Fibroblast of lung (primary cell): ENCODE measurements at regions not wholly inside any gene's neighbourhood (a gene's known extent, or its start where the extent isn't known, plus 50 kb on each side); places are given as distances from the start of the nearest gene placed in this dataset.

Experiments
- DNase-seq, 2 donors: peaks; one replicate each; pipeline versions ENCODE4 v3.0.0 to v3.0.0-alpha.2; 2010; ENCODE audit warnings: low read depth in 2 of 2
- H2AFZ ChIP-seq: 2 replicates; pipeline ENCODE4 v1.5.1; 2012; ENCODE audit warnings: low read length, control low read depth, inconsistent platforms
- H3K27ac ChIP-seq: 2 replicates; pipeline ENCODE4 v1.5.1; 2011; ENCODE audit warnings: low read length, control low read depth; ENCODE audit not compliant: insufficient read depth
- H3K27me3 ChIP-seq: 2 replicates; pipeline ENCODE4 v1.5.1; 2011; ENCODE audit warnings: mild to moderate bottlenecking, low read length; ENCODE audit not compliant: control insufficient read depth, insufficient read depth
- H3K36me3 ChIP-seq: 2 replicates; pipeline ENCODE4 v1.5.1; 2011; ENCODE audit warnings: low read length; ENCODE audit not compliant: control insufficient read depth, insufficient read depth
- H3K4me1 ChIP-seq: 2 replicates; pipeline ENCODE4 v1.5.1; 2011; ENCODE audit warnings: low read length; ENCODE audit not compliant: control insufficient read depth, insufficient read depth; ENCODE audit errors: extremely low read depth
- H3K4me2 ChIP-seq: 2 replicates; pipeline ENCODE4 v1.5.1; 2011; ENCODE audit warnings: low read length, control low read depth; ENCODE audit not compliant: insufficient read depth; ENCODE audit errors: extremely low read depth
- H3K4me3 ChIP-seq, 4 experiments: fragments of 200-600 bp in 1 of 4; sonication (generic) in 1 of 4; replicated peaks in 1 of 4; 2 replicates each; pipeline ENCODE4 v1.5.1; 2011 to 2016; ENCODE audit warnings: low read length in 4 of 4, low read depth in 3 of 4, mild to moderate bottlenecking in 3 of 4, control low read depth in 2 of 4, inconsistent platforms in 1 of 4, mixed read lengths in 1 of 4; ENCODE audit not compliant: insufficient read depth in 1 of 4; ENCODE audit errors: control extremely low read depth in 1 of 4
- H3K79me2 ChIP-seq: 2 replicates; pipeline ENCODE4 v1.5.1; 2012; ENCODE audit warnings: mild to moderate bottlenecking, low read length, inconsistent platforms; ENCODE audit not compliant: control insufficient read depth, insufficient read depth
- H3K9ac ChIP-seq: 2 replicates; pipeline ENCODE4 v1.5.1; 2011; ENCODE audit warnings: mild to moderate bottlenecking, low read length, control low read depth; ENCODE audit not compliant: insufficient read depth
- H3K9me3 ChIP-seq: 2 replicates; pipeline ENCODE4 v1.5.1; 2012; ENCODE audit warnings: low read depth, low read length; ENCODE audit not compliant: control insufficient read depth, insufficient read depth
- H4K20me1 ChIP-seq: 2 replicates; pipeline ENCODE4 v1.5.1; 2011; ENCODE audit warnings: low read length; ENCODE audit not compliant: control insufficient read depth, insufficient read depth; ENCODE audit errors: extremely low read depth
- CTCF ChIP-seq, 2 donors: IDR thresholded peaks in 1 of 2; conservative IDR thresholded peaks in 1 of 2; 1 replicate in 1 of 2; 2 replicates in 1 of 2; pipeline ENCODE4 v1.5.1; 2011 to 2012; ENCODE audit warnings: low read length in 2 of 2, control low read depth in 1 of 2, inconsistent platforms in 1 of 2, low read depth in 1 of 2, mild to moderate bottlenecking in 1 of 2
- EZH2 ChIP-seq: IDR thresholded peaks from 2 replicates; pipeline ENCODE4 v1.5.1; 2012; ENCODE audit warnings: low read length, control low read depth, mild to moderate bottlenecking; ENCODE audit errors: missing control alignments

GRCh38 chrX:4243759-4244158 lies 530.3 kb upstream of the PRKX start:
- no peaks in the 10 kb centered on the region for H4K20me1 ChIP-seq
- TF ChIP-seq EZH2: no peak
- TF ChIP-seq CTCF (conservative IDR thresholded peaks at IDR 0.05 in 1 of 2, IDR thresholded peaks at IDR 0.05 in 1 of 2; ENCODE audit: low read depth in 1 of 2, low read length in 2 of 2): no peak

GRCh38 chrX:4240541-4241194 lies 527.2 kb upstream of the PRKX start:
- H3K4me3 ChIP-seq: no peak overlapping the region
- H3K9me3 ChIP-seq: no peaks in the 10 kb centered on the region
- H3K9ac ChIP-seq: no peak overlapping the region
- TF ChIP-seq CTCF (conservative IDR thresholded peaks at IDR 0.05 in 1 of 2, IDR thresholded peaks at IDR 0.05 in 1 of 2; ENCODE audit: low read depth in 1 of 2, low read length in 2 of 2): no peak
- no peak for TF ChIP-seq EZH2
- H3K4me1 ChIP-seq: no peaks in the 10 kb centered on the region
- no peak overlapping the region for H2AFZ ChIP-seq
- H3K27me3 ChIP-seq: no peaks in the 10 kb centered on the region
- no peak for DNase-seq
- H3K79me2 ChIP-seq: no peaks in the 10 kb centered on the region
- H3K27ac ChIP-seq: no peak overlapping the region
- H4K20me1 ChIP-seq: no peaks in the 10 kb centered on the region
- no peak overlapping the region for H3K4me2 ChIP-seq
- H3K36me3 ChIP-seq: no peaks in the 10 kb centered on the region

More at GRCh38 chrX:4243759-4244158, 530.3 kb upstream of the PRKX start:
- Histone ChIP-seq H3K79me2 (no peaks in the 10 kb centered on the region), H3K9me3 (no peaks in the 10 kb centered on the region), H3K9ac (no peak overlapping the region), H3K27me3 (no peaks in the 10 kb centered on the region), H3K36me3 (no peaks in the 10 kb centered on the region), H3K4me1 (no peaks in the 10 kb centered on the region), H3K4me2 (no peak overlapping the region), H3K4me3 (no peak overlapping the region), H2AFZ (no peak overlapping the region), H3K27ac (no peak overlapping the region)
- no peak for DNase-seq

- no peak for TF ChIP-seq EZH2
- no peak for TF ChIP-seq CTCF (conservative IDR thresholded peaks at IDR 0.05 in 1 of 2, IDR thresholded peaks at IDR 0.05 in 1 of 2; ENCODE audit: low read depth in 1 of 2, low read length in 2 of 2)
- no peak overlapping the region for H3K9ac ChIP-seq
These were observed 526.4 kb upstream of the PRKX start for GRCh38 chrX:4239650-4240540.

More at GRCh38 chrX:4239650-4240540, 526.4 kb upstream of the PRKX start:
- no peaks in the 10 kb centered on the region for H3K36me3 ChIP-seq
- no peak for DNase-seq
- no peak overlapping the region for H3K27ac ChIP-seq
- H3K27me3 ChIP-seq: no peaks in the 10 kb centered on the region
- H3K9me3 ChIP-seq: no peaks in the 10 kb centered on the region
- no peak overlapping the region for H2AFZ ChIP-seq
- no peaks in the 10 kb centered on the region for H3K79me2 ChIP-seq
- no peak overlapping the region for H3K4me3 ChIP-seq
- H3K4me1 ChIP-seq: no peaks in the 10 kb centered on the region
- H3K4me2 ChIP-seq: no peak overlapping the region
- H4K20me1 ChIP-seq: no peaks in the 10 kb centered on the region
